GM18909 (cell line): ENCODE measurements at regions not wholly inside any gene's neighbourhood (a gene's known extent, or its start where the extent isn't known, plus 50 kb on each side); places are given as distances from the start of the nearest gene placed in this dataset.
A peak's percentile ranks its signal among the peaks of the same experiment; 100 is the strongest.

Source experiments
- ATAC-seq: cut with Tn5 transposase; IDR thresholded peaks from one replicate; pipeline ENCODE4 v1.9.1; 2021; ENCODE audit warnings: mild to moderate bottlenecking; ENCODE audit not compliant: unreplicated experiment, poor library complexity

DNA sequence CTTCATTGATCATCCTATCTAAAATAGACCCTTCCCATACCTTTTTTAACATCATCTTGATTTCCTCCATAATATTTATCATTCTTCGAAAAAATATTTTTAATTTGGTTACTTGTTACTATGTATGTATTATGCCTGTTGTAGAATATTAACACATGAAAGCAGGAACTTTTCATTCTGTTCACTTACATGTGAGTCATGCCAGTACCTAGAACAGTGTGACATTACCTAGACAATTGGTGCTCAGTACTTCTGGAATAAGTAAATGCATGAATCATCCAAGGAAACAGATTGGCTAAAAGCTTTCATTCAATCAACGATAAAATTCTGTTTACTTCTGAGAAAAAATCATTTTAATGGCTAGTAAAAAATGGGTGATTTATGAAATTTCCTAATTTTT lies 76.4 kb downstream of the CXXC4 start:
- ATAC-seq: no peak

GRCh38 chr4:104417357-104417882 lies 77.3 kb downstream of the CXXC4 start:
- no peak for ATAC-seq

- ATAC-seq: no peak
These were observed 77.9 kb downstream of the CXXC4 start for GRCh38 chr4:104416725-104417356.

DNA sequence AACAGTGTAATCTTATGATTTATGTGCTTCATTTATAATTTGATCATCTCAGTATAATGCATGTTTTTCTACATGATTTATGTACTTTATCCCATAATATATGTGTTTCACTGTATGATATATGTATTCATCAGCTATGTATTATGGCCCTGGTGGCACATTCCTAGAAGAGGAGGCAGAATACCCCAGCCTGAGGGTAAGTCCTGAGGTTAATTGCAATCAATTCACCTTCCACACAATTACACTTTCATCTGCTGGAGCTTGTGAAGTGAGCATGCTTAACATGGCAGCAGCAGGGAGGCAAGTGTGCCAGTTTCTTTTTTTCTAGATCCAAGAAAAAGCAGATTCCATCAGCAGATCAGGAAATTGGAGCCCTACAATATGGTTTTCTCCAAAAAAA lies 81.2 kb downstream of the CXXC4 start:
- no peak for ATAC-seq

DNA sequence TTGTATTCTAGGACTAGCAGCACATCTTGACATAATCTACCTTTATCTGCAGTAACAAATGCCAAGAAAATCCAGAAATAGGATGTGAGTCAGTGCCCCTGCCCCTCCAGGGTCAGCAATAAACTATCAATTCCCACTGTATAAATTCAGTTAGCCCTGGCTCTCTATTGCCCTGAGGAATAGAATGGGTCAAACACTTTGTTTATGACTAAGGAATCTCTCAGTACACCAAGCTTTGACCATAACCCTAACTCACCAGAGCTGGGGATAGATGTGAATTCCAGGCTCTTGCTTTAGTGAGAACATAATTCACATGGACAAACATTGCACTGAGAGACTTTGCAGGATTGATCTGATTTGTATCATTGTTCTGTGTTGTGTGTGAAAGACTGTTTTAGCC lies 82.3 kb downstream of the CXXC4 start:
- no peak for ATAC-seq

GRCh38 chr4:104411502-104411901 lies 83.2 kb downstream of the CXXC4 start:
- ATAC-seq: no peak

GRCh38 chr4:104408878-104409277 lies 85.8 kb downstream of the CXXC4 start:
- ATAC-seq: no peak

DNA sequence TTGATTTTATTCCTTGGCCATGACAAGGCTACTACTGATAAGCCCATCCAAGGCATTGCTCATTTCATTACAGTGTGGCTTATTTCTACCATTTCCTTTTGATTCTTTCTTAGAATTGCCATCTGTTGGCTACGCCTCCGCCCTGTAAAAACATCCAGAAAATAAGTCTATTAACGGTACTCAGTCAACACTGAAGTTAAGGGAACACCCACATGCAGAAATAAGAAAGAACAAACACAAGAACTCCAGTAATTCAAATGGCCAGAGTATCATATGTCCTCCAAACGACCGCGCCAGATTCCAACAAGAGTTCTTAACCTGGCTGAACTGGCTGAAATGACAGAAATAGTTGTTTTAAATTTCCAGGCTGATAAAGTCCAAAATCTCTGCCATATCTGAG lies 90.3 kb downstream of the CXXC4 start:
- no peak for ATAC-seq

DNA sequence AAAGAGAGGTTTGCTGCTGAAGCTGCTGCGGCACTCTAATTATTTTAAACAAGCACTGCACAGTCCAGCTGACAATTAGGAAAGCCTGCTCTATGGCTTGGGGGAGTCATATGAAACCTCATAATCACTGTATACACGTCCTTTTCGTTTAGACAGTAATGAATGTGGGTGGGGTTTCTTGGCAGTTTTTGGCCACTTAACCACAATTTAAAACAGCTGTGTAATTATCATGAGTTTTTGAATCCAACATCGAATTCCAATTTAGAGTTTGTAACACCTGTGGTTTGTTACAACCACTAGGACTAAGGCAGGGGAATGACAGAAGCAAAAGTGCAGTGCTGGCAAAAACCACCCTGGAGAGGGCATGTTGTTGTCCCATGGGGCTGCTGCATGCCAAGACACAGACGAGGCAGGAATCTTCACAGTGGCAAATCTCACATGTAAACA lies 99.5 kb downstream of the CXXC4 start:
- ATAC-seq: no peak

- no peak for ATAC-seq
These were observed 100.1 kb downstream of the CXXC4 start for GRCh38 chr4:104394406-104395167.

- ATAC-seq: no peak
These were observed 100.9 kb downstream of the CXXC4 start for GRCh38 chr4:104393655-104394324.

GRCh38 chr4:104385713-104386112 lies 109.0 kb downstream of the CXXC4 start:
- ATAC-seq: no peak

DNA sequence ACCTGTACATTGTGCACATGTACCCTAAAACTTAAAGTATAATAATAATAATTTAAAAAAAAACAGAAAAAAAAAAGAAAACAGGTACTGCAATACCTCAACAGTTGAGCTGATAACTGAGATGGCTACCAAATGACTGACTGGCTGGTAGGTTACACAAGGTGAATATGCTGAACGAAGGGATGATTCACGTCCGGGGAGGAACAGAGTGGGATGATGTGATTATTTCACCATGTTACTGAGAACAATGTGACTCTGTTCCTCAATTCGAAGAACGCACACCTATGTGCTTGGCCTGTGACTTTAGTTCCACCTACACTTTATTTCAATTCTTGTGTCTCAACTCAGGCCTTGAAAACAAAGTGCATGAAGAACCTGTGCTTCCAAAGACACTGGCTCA lies 111.7 kb downstream of the CXXC4 start:
- ATAC-seq: no peak

GRCh38 chr4:104381729-104382128 lies 113.0 kb downstream of the CXXC4 start:
- no peak for ATAC-seq

DNA sequence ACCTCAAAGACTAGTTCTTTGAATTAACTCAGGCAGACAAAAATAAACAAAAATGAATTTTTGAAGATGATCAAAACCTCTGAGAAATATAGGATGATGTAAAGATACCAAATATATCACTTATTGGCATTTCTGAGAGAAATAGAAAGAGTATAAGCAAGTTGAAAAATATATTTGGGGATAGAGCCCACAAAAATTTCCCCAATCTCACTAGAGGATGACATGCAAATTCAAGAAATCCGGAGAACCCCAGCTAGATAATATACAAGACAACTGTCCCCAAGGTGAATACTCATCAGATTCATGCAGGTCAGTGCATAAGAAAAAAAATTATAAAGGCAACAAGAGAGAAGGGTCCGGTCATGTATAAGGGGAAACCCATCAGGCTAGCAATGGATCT lies 129.1 kb downstream of the CXXC4 start:
- ATAC-seq: no peak

DNA sequence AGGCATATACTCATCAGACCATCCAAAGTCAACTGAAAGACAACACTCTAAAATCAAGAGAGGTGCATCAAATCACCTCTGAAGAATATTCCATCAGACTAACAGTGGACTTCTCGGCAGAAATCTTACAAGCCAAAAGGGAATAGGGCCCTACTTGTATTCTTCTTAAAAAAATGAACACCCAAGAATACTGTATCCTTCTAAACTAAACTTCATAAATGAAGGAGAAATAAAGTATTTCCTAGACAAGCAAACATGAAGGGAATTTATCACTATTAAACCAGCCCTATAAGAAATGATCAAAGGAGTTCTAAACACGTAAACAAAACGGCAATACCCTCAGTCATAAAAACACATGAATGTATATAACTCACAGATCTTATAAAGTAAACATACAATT lies 141.2 kb downstream of the CXXC4 start:
- no peak for ATAC-seq

GRCh38 chr4:104352211-104352610 lies 142.5 kb downstream of the CXXC4 start:
- peak; percentile 52 for ATAC-seq

- no peak for ATAC-seq
These were observed 143.0 kb downstream of the CXXC4 start for GRCh38 chr4:104351706-104352105.

GRCh38 chr4:104345598-104346242 lies 149.0 kb downstream of the CXXC4 start:
- ATAC-seq: no peak

DNA sequence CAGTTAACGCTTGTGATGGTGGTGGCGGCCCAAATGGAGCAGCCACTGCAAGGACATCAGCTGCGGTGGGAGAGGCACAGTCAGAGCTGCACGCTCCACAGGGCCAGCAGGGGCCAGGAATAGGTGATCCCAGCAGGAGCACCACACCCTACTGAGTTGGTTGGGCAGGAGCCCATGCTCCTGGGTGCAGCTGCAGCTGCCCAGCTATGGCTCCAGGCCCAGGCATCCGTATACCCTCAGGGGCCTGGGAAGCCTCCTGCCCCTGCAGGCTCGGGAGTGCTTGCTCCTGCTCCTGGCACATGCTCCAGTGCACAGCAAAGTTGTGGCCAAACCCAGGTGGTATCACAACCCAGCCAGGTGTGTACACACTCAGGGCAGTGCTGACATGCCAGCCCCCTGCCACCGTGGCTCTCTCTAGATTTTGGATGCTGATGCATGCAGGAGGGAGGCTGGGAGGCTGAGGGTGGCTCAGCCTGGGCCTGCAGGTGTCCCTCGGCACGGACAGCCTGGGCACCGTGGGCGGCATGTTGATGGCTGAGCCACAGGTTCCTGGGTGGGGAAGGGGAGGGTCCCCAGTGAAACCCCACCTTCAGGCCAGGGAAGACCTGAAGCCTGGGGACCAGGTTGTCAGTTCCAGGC lies 150.2 kb downstream of the CXXC4 start:
- ATAC-seq: no peak
